BLaER1 treated with 17β-estradiol and CSF1 and Interleukin-3, amounts not matched to agents 10 nM and 100 nM (cell line): ENCODE measurements at regions not wholly inside any gene's neighbourhood (a gene's known extent, or its start where the extent isn't known, plus 50 kb on each side); places are given as distances from the start of the nearest gene placed in this dataset.
A peak's percentile ranks its signal among the peaks of the same experiment; 100 is the strongest.
"Not testable (repeated sequence)": the region's sequence is repeated elsewhere in the genome, so short reads cannot be mapped to it uniquely, and the experiment has no call there.

Experiments
- H3K27ac ChIP-seq, 11 experiments: shearing (Covaris generic); formaldehyde crosslinking; 2 replicates each; pipeline ENCODE4 v1.8.1; 2022
- H3K27me3 ChIP-seq, 11 experiments: shearing (Covaris generic); formaldehyde crosslinking; 2 replicates each; pipeline ENCODE4 v1.8.1; 2022
- H3K36me3 ChIP-seq, 11 experiments: shearing (Covaris generic); formaldehyde crosslinking; 2 replicates each; pipeline ENCODE4 v1.8.1; 2022
- H3K4me1 ChIP-seq, 10 experiments: shearing (Covaris generic); formaldehyde crosslinking; 2 replicates each; pipeline ENCODE4 v1.8.1; 2022
- H3K4me2 ChIP-seq, 11 experiments: shearing (Covaris generic); formaldehyde crosslinking; 2 replicates each; pipeline ENCODE4 v1.8.1; 2022
- H3K4me3 ChIP-seq, 10 experiments: shearing (Covaris generic); formaldehyde crosslinking; 2 replicates each; pipeline ENCODE4 v1.8.1; 2022
- H3K9ac ChIP-seq, 11 experiments: shearing (Covaris generic); formaldehyde crosslinking; 2 replicates each; pipeline ENCODE4 v1.8.1; 2022
- H3K9me3 ChIP-seq, 11 experiments: shearing (Covaris generic); formaldehyde crosslinking; replicated peaks in 1 of 11; 2 replicates each; pipeline ENCODE4 v1.8.1; 2022
- H4K20me1 ChIP-seq, 11 experiments: shearing (Covaris generic); formaldehyde crosslinking; 2 replicates each; pipeline ENCODE4 v1.8.1; 2022
- Cebpa-rat ChIP-seq, 11 experiments: shearing (Covaris generic); IDR thresholded peaks; 2 replicates each; pipeline ENCODE4 v1.8.1; 2022

- Histone ChIP-seq H3K36me3 (no peaks in the 10 kb centered on the region), H3K9ac (no peak overlapping the region), H3K9me3 (no peaks in the 10 kb centered on the region), H3K4me1 (no peaks in the 10 kb centered on the region), H3K27ac (no peak overlapping the region), H3K4me2 (no peak overlapping the region), H3K4me3 (no peak overlapping the region), H4K20me1 (no peaks in the 10 kb centered on the region), H3K27me3 (no peaks in the 10 kb centered on the region)
- no peak for TF ChIP-seq Cebpa-rat (IDR thresholded peaks at IDR 0.05)
These were observed 140.6 kb upstream of the PRICKLE2 start for GRCh38 chr3:64365877-64366276.

- no peaks in the 10 kb centered on the region for H3K4me1 ChIP-seq
- no peaks in the 10 kb centered on the region for H3K9me3 ChIP-seq
- no peak overlapping the region for H3K4me2 ChIP-seq
- H3K9ac ChIP-seq: no peak overlapping the region
- H3K36me3 ChIP-seq: no peaks in the 10 kb centered on the region
- TF ChIP-seq Cebpa-rat (IDR thresholded peaks at IDR 0.05): no peak
- H3K4me3 ChIP-seq: no peak overlapping the region
- no peaks in the 10 kb centered on the region for H4K20me1 ChIP-seq
- H3K27me3 ChIP-seq: no peaks in the 10 kb centered on the region
- H3K27ac ChIP-seq: no peak overlapping the region
These were observed 138.6 kb upstream of the PRICKLE2 start for GRCh38 chr3:64363842-64364241.

GRCh38 chr3:64361962-64362735 is 136.9 kb upstream of the PRICKLE2 start:
- Histone ChIP-seq H3K9ac (no peak overlapping the region), H3K4me1 (no peaks in the 10 kb centered on the region), H3K27me3 (no peaks in the 10 kb centered on the region), H3K27ac (no peak overlapping the region), H3K36me3 (no peaks in the 10 kb centered on the region), H3K4me2 (no peak overlapping the region), H4K20me1 (no peaks in the 10 kb centered on the region), H3K4me3 (no peak overlapping the region), H3K9me3 (no peaks in the 10 kb centered on the region)
- TF ChIP-seq Cebpa-rat (IDR thresholded peaks at IDR 0.05): no peak

GRCh38 chr3:64361036-64361435 is 135.8 kb upstream of the PRICKLE2 start:
- H3K4me1 ChIP-seq, H3K9ac ChIP-seq, H3K27me3 ChIP-seq, H3K36me3 ChIP-seq, H3K4me3 ChIP-seq, H3K4me2 ChIP-seq, H3K9me3 ChIP-seq, H3K27ac ChIP-seq, H4K20me1 ChIP-seq: not testable (repeated sequence)

GRCh38 chr3:64360280-64360679 is 135.0 kb upstream of the PRICKLE2 start:
- Histone ChIP-seq H3K9me3 (no peaks in the 10 kb centered on the region), H3K4me1 (peaks cover 4 to 16% (median 9%) of the 10 kb centered on the region in 10 experiments; a peak in 19 of 20 replicates), H4K20me1 (no peaks in the 10 kb centered on the region), H3K27ac (no peak overlapping the region), H3K4me2 (no peak overlapping the region), H3K27me3 (no peaks in the 10 kb centered on the region), H3K4me3 (no peak overlapping the region), H3K36me3 (no peaks in the 10 kb centered on the region), H3K9ac (no peak overlapping the region)
- no peak for TF ChIP-seq Cebpa-rat (IDR thresholded peaks at IDR 0.05)

- Histone ChIP-seq H3K4me1 (peaks cover 8 to 21% (median 14%) of the 10 kb centered on the region in 10 experiments; a peak in 19 of 20 replicates), H3K9me3 (no peaks in the 10 kb centered on the region), H3K4me3 (no peak overlapping the region), H3K9ac (no peak overlapping the region), H3K4me2 (no peak overlapping the region), H4K20me1 (no peaks in the 10 kb centered on the region), H3K36me3 (no peaks in the 10 kb centered on the region), H3K27ac (no peak overlapping the region), H3K27me3 (no peaks in the 10 kb centered on the region)
- no peak for TF ChIP-seq Cebpa-rat (IDR thresholded peaks at IDR 0.05)
These were observed 134.5 kb upstream of the PRICKLE2 start for GRCh38 chr3:64359735-64360134.

- Histone ChIP-seq H3K9ac (no peak overlapping the region), H3K27me3 (no peaks in the 10 kb centered on the region), H4K20me1 (no peaks in the 10 kb centered on the region), H3K9me3 (no peaks in the 10 kb centered on the region), H3K4me3 (no peak overlapping the region), H3K27ac (no peak overlapping the region), H3K4me2 (no peak overlapping the region), H3K4me1 (peaks cover 8 to 30% (median 16%) of the 10 kb centered on the region in 10 experiments; a peak in 19 of 20 replicates), H3K36me3 (no peaks in the 10 kb centered on the region)
- no peak for TF ChIP-seq Cebpa-rat (IDR thresholded peaks at IDR 0.05)
These were observed 133.6 kb upstream of the PRICKLE2 start for GRCh38 chr3:64358853-64359252.

GRCh38 chr3:64358176-64358575 is 132.9 kb upstream of the PRICKLE2 start:
- no peak overlapping the region for H3K4me2 ChIP-seq
- H3K4me1 ChIP-seq: peaks cover 8 to 37% (median 16%) of the 10 kb centered on the region in 10 experiments; a peak in 19 of 20 replicates
- H3K27ac ChIP-seq: no peak overlapping the region
- H3K36me3 ChIP-seq: no peaks in the 10 kb centered on the region
- TF ChIP-seq Cebpa-rat (IDR thresholded peaks at IDR 0.05): no peak
- no peaks in the 10 kb centered on the region for H3K9me3 ChIP-seq
- H3K4me3 ChIP-seq: no peak overlapping the region
- H4K20me1 ChIP-seq: no peaks in the 10 kb centered on the region
- H3K9ac ChIP-seq: no peak overlapping the region
- no peaks in the 10 kb centered on the region for H3K27me3 ChIP-seq

GRCh38 chr3:64357481-64357880 is 132.2 kb upstream of the PRICKLE2 start:
- no peaks in the 10 kb centered on the region for H3K9me3 ChIP-seq
- H3K4me3 ChIP-seq: no peak overlapping the region
- no peak overlapping the region for H3K9ac ChIP-seq
- H3K27ac ChIP-seq: no peak overlapping the region
- TF ChIP-seq Cebpa-rat (IDR thresholded peaks at IDR 0.05): no peak
- H3K27me3 ChIP-seq: no peaks in the 10 kb centered on the region
- peaks cover 8 to 44% (median 19%) of the 10 kb centered on the region in 10 experiments; a peak in 19 of 20 replicates for H3K4me1 ChIP-seq
- H3K4me2 ChIP-seq: no peak overlapping the region
- H3K36me3 ChIP-seq: no peaks in the 10 kb centered on the region
- H4K20me1 ChIP-seq: no peaks in the 10 kb centered on the region

- Histone ChIP-seq H3K4me1 (peaks cover 8 to 64% (median 35%) of the 10 kb centered on the region in 10 experiments; a peak in 19 of 20 replicates), H3K36me3 (no peaks in the 10 kb centered on the region), H3K4me2 (peak overlapping the region; percentile 6 to 80 (median 49); a peak in 19 of 22 replicates), H3K9me3 (peaks cover 0 to 6% (median 0%) of the 10 kb centered on the region in 11 experiments; a peak in 5 of 22 replicates), H4K20me1 (no peaks in the 10 kb centered on the region), H3K9ac (peak overlapping the region in 1 of 11 experiments; percentile 12; a peak in 1 of 22 replicates), H3K27ac (peak overlapping the region in 8 of 11 experiments; percentile 2 to 60 (median 28); a peak in 12 of 22 replicates), H3K4me3 (no peak overlapping the region; a peak in 1 of 20 replicates), H3K27me3 (no peaks in the 10 kb centered on the region)
- TF ChIP-seq Cebpa-rat (IDR thresholded peaks at IDR 0.05): no peak
These were observed 130.1 kb upstream of the PRICKLE2 start for GRCh38 chr3:64355401-64355807.
